Medulla oblongata (tissue), 1 donor: ENCODE measurements at regions not wholly inside any gene's neighbourhood (a gene's known extent, or its start where the extent isn't known, plus 50 kb on each side); places are given as distances from the start of the nearest gene placed in this dataset.
"Not testable (repeated sequence)": the region's sequence is repeated elsewhere in the genome, so short reads cannot be mapped to it uniquely, and the experiment has no call there.

Experiments used
- DNase-seq: peaks from one replicate; pipeline ENCODE4 v3.0.0-alpha.2; 2015; ENCODE audit errors: extremely low spot score

DNA sequence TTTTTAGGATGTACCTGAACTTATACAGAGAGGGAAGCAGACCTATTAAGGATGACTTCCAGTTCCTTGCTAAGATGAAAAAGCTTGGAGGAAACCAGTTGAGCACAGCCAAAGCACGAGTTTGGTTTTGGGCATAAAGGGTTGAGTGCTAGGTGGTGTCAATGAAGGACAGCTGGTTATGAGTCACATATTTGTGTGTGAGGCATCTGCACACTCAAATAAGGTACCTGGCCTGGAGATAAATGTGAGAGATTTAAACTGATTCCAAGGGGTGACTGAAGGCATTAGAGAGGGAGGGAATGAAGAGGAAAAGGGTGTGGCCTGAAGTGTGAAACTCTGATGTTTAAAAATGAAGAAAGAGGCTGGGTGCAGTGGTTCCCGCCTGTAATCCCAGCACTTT, 486.7 kb downstream of the DIPK2A start:
- DNase-seq = no peak

- DNase-seq = no peak
Observed at GRCh38 chr3:144462337-144462736, 490.7 kb downstream of the DIPK2A start.

- no peak for DNase-seq
Observed at GRCh38 chr3:144463911-144464310, 492.3 kb downstream of the DIPK2A start.

DNA sequence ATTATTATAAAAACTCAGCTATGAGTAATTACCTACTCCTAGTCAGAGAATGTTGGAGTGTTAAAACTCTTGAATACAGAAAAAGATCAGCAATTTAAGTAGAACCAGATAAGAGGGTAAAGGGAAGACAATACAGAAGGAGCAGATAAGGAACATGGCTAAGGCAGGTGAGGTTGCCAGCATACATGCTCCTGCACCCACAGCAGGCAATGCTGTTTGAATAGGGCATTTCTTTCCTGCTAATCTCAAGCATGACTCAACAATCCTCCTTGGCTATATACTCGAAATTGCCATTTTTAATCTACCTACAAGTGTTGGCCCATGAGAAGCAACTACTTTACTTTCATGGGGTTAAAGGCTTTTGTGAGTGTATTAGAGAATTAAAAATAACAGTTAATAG, 494.5 kb downstream of the DIPK2A start:
- no peak for DNase-seq

GRCh38 chr3:144466540-144466939, 494.9 kb downstream of the DIPK2A start:
- DNase-seq = no peak

DNA sequence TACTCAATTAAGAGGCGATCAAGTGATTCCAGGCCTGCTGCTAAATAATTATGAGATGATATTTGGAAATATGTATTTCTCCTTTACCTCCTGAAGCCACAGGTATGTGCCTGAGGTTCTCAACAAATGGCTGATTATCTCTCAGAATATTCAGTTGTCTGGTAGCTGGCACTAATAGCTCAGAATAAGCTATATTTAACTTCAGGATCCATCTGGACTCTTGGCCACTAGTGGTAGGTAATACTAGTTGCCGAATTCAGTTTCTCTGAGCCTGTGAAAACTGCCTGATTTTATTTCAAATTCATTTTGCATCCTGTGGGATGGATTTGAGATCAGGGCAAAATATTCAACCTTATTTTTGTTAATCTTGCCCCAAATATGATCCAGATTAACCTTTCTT, 499.0 kb downstream of the DIPK2A start:
- DNase-seq = no peak

DNA sequence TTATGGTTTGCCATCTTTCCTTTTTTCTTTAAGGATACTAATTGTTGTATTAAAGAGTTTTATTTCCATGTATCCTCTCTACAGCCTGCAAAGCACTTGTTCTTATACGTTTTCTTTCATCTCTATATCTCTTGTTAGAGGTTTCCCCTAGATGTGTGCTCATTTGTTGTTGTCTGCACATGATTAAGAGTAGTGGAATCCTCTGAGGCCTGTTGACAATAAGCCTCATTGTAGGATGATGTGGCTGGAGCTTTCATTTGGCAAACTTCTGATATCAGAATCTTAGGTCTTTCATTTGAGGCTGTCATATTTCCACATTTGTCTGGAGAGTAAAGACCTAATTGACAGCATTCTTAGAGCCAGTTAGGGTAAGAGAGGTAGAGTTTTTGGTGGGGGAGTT, 506.0 kb downstream of the DIPK2A start:
- DNase-seq = no peak

GRCh38 chr3:144480416-144480919, 508.8 kb downstream of the DIPK2A start:
- DNase-seq = no peak

DNA sequence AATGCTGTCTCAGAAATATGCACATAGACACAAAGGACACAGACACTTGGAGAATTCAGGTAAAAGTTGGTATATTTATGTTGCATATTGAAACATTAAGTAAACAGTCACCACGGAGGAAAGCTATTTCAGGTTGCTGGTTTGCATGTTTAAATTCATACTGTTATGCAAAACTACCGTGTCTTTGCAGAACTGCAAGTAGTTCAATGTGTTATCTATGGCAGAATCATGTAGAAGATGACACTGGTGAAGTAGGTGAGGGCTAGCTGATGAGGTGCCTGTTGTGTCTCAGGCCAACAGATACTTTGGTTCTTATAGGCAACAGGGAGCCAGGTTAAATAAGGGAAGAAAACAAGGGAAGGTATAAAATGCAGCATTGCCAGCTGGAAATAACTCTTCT, 511.3 kb downstream of the DIPK2A start:
- no peak for DNase-seq

DNA sequence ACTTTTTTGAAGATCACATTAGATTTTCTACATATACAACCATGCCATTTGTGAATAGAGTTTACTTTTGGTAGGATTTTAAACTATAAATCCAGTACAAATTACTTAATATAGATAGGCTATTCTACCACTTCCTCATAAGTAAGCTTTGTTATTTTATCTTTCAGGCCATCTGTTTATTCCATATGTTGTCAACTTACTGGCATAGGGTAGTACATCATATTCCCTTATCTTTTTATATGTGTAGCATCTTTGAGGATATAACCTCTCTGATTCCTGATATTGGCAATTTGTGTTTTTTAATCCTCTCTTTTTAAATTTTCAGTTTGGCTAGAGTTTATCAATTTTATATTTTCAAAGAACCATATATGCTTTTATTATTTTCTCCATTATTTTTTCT, 515.4 kb downstream of the DIPK2A start:
- no peak for DNase-seq

- DNase-seq = no peak
Observed at GRCh38 chr3:144488927-144489326, 517.3 kb downstream of the DIPK2A start.

GRCh38 chr3:144491333-144491732, 519.7 kb downstream of the DIPK2A start:
- no peak for DNase-seq

DNA sequence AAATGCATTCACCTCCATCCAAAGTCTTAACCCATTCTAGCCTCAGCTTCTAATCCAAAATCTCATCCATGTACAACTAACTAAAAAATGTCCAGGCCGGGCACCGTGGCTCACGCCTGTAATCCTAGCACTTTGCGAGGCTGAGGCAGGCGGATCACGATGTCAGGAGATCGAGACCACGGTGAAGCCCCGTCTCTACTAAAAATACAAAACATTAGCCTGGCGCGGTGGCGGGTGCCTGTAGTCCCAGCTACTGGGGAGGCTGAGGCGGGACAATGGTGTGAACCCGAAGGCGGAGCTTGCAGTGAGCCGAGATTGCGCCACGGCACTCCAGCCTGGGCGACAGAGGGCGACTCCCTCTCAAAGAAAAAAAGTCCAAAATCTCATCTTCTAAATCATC, 523.0 kb downstream of the DIPK2A start:
- DNase-seq = not testable (repeated sequence)

GRCh38 chr3:144496141-144496835, 524.7 kb downstream of the DIPK2A start:
- DNase-seq = peak; percentile 36

- no peak for DNase-seq
Observed at GRCh38 chr3:144497452-144497851, 525.8 kb downstream of the DIPK2A start.

- no peak for DNase-seq
Observed at GRCh38 chr3:144499001-144499930, 527.6 kb downstream of the DIPK2A start.

GRCh38 chr3:144501467-144501866, 529.8 kb downstream of the DIPK2A start:
- no peak for DNase-seq

DNA sequence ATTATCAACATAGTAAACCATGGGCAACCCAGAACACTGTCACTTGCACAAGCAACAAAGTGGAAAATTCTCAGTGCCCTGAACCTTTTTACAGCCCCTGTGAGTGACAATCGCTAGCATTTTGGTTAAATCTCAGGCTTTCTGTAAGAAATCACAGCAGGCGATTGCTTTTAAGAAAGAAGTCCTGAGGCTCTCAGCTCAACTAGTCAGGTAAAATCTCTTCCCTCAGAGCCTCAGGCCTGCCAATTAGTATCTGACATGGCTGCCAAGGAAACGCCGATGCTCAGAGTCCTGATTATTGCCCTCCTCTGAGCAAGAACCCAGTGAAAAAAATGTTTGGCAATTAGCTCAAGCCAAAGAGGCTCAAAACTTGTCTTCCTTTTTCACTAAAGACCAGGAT, 530.8 kb downstream of the DIPK2A start:
- no peak for DNase-seq

GRCh38 chr3:144506375-144506774, 534.8 kb downstream of the DIPK2A start:
- not testable (repeated sequence) for DNase-seq

DNA sequence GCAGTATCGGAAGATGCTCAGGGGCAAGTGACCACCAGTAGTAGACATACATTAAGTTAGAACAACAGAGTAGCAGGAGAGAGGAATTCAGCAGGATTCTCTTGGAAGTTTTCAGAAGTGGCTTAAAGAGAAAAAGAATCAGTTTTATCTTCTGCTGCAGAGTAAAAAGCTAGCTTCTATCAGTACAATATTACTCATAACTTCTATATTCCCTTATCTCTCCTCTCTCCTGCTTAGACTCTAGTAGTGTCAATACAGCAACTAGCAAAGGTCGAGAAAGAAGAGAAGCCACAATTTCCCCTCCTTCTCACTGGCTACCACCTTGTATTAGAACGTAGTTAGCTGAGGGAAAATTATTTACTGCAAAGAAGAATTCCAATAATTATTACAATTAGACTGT, 539.7 kb downstream of the DIPK2A start:
- DNase-seq = no peak

DNA sequence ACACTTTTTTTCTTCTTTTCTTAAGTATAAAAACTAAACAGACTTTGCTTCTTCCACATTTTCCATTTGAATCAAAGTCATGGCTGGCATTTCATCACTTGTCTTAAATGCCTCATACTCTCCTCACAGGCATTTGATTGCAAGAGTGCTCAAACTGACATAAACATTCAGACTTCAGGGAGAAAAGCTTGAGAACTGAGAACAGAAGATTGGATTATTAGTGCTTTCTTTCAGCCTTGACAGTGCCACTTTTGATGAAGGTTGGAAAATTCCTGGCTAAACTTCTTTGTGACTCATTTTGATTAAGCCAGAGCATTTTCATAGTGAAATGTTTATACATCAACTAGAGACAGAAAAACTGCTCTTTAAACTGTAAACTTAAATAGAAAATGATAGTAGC, 544.4 kb downstream of the DIPK2A start:
- DNase-seq = no peak

- DNase-seq = no peak
Observed at GRCh38 chr3:144516589-144516988, 545.0 kb downstream of the DIPK2A start.

DNA sequence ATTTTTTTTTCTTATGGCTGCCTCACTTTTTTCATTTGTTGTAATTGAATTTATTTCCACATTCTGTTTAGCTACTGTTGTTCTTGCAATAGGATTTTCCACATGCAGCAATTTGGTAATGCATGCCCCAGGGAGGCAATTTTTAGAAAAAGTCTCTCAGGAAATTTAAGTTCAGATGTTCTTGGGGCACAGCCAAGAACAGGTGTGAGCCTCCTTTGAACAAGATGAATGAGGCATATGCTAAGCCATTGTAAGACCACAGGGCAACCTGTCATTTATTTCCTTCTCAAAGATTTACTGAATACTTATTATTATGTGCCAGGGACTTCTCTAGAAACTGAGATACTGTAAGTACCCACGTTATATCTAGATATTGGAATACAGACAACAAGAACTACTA, 549.5 kb downstream of the DIPK2A start:
- no peak for DNase-seq
